ENCODE measurements at regions not wholly inside any gene's neighbourhood (a gene's known extent, or its start where the extent isn't known, plus 50 kb on each side); places are given as distances from the start of the nearest gene placed in this dataset.

- TF ChIP-seq TCF12 (IDR thresholded peaks at IDR 0.05; ENCODE audit: low read depth) = no peak
- no peak for TF ChIP-seq FOXM1 (IDR thresholded peaks at IDR 0.05; ENCODE audit: borderline replicate concordance, low read depth)
- no peak for TF ChIP-seq NFIC (IDR thresholded peaks at IDR 0.05)
- TF ChIP-seq YY1 (IDR thresholded peaks at IDR 0.05; ENCODE audit: low read depth) = no peak
- no peak for TF ChIP-seq RAD21 (IDR thresholded peaks at IDR 0.05; ENCODE audit: low read depth)
- TF ChIP-seq CEBPB (IDR thresholded peaks at IDR 0.05) = no peak
- TF ChIP-seq TAF1 (IDR thresholded peaks at IDR 0.05; ENCODE audit: low read depth) = no peak
- no peak for TF ChIP-seq ZBTB7A (IDR thresholded peaks at IDR 0.05; ENCODE audit: low read depth)
- no peak for TF ChIP-seq EP300 (IDR thresholded peaks at IDR 0.05; ENCODE audit: borderline replicate concordance)
- TF ChIP-seq REST (IDR thresholded peaks at IDR 0.05; ENCODE audit: low read depth) = no peak
- no peak for TF ChIP-seq TEAD4 (IDR thresholded peaks at IDR 0.05)
- no peak for TF ChIP-seq MAX (IDR thresholded peaks at IDR 0.05)
- TF ChIP-seq, protein P1, sequence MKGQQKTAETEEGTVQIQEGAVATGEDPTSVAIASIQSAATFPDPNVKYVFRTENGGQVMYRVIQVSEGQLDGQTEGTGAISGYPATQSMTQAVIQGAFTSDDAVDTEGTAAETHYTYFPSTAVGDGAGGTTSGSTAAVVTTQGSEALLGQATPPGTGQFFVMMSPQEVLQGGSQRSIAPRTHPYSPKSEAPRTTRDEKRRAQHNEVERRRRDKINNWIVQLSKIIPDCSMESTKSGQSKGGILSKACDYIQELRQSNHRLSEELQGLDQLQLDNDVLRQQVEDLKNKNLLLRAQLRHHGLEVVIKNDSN (IDR thresholded peaks at IDR 0.05) = no peak
- TF ChIP-seq EGR1 (IDR thresholded peaks at IDR 0.05) = no peak
- no peak for TF ChIP-seq CREB1 (IDR thresholded peaks at IDR 0.05; ENCODE audit: low read depth)
Measured at GRCh38 chr16:86337138-86337537, 173.2 kb upstream of the FOXF1 start.

DNA sequence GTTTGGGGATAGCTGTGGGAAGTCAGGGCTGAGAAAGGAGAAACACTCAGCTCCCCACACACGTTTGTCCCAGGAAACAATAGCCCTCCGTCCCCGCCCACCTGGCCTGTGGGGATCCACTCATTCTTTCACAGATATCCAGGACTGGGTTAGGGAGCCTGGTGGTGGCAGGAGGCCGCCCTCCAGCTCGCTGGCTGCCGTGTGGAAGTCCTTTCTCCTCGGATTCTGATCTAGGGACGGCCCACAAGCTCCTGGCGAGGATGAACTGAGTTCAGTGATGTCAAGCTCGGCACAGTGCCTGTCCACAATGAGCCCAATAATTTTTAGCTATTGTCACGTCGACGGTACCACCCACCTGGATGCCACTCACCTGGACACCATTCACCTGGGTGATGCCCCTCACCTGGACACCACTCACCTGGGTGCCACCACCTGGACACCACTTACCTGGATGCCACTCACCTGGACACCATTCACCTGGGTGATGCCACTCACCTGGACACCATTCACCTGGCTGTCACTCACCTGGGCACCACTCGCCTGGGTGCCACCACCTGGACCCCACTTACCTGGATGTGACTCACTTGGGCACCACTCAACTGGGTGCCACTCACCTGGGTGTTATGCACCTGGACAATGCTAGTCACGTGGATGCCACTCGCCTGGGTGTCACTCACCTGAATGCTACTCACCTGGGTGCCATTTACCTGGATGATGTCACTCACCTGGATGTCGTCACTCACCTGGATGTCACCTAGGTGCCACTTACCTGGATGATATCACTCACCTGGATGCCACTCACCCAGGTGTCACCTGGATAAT lies 172.5 kb upstream of the FOXF1 start:
- TF ChIP-seq MAX (IDR thresholded peaks at IDR 0.05) (no peak), CREB1 (IDR thresholded peaks at IDR 0.05; ENCODE audit: low read depth) (no peak), YY1 (IDR thresholded peaks at IDR 0.05; ENCODE audit: low read depth) (no peak), EGR1 (IDR thresholded peaks at IDR 0.05) (no peak), FOXM1 (IDR thresholded peaks at IDR 0.05; ENCODE audit: borderline replicate concordance, low read depth) (no peak), CEBPB (IDR thresholded peaks at IDR 0.05) (no peak), TEAD4 (IDR thresholded peaks at IDR 0.05) (no peak), ZBTB7A (IDR thresholded peaks at IDR 0.05; ENCODE audit: low read depth) (no peak), NFIC (IDR thresholded peaks at IDR 0.05) (no peak), TCF12 (IDR thresholded peaks at IDR 0.05; ENCODE audit: low read depth) (no peak), TAF1 (IDR thresholded peaks at IDR 0.05; ENCODE audit: low read depth) (no peak)

DNA sequence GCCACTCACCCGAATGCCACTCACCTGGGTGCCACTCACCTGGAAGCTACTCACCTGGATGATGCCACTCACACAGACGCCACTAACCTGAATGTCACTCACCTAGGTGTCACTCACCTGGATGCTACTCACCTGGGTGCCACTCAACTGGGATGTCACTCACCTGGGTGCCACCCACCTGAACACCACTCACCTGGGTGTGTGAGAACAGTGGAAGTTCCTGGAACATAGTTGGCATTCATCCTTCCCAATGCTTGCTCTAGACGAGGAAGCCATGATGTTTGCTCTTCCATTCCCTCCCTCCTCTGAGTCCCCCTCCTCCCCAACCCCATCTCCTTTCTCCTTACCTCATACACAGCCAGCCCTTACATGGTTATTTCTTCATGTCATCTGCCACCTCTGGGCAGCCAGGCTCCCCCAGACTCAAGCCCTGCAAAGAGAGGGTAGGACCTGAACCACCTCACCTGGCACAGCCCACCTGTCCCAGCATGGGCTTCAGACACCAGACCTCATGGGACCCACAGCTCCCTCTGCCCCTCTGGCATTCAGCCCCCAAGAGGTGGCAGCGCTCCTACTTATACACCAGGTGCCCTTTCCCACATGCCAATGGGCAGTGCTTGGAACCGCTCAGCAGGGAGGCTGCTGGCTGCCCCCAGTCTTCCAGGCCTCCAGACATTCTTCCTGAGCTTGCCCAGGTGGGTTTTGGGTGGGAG lies 171.8 kb upstream of the FOXF1 start:
- TF ChIP-seq TAF1 (IDR thresholded peaks at IDR 0.05; ENCODE audit: low read depth) (no peak), EGR1 (IDR thresholded peaks at IDR 0.05) (no peak), MAX (IDR thresholded peaks at IDR 0.05) (no peak), RAD21 (IDR thresholded peaks at IDR 0.05; ENCODE audit: low read depth) (no peak), REST (IDR thresholded peaks at IDR 0.05; ENCODE audit: low read depth) (no peak), FOXM1 (IDR thresholded peaks at IDR 0.05; ENCODE audit: borderline replicate concordance, low read depth) (no peak), CREB1 (IDR thresholded peaks at IDR 0.05; ENCODE audit: low read depth) (no peak), ZBTB7A (IDR thresholded peaks at IDR 0.05; ENCODE audit: low read depth) (no peak), NFIC (IDR thresholded peaks at IDR 0.05) (no peak), TEAD4 (IDR thresholded peaks at IDR 0.05) (no peak), EP300 (IDR thresholded peaks at IDR 0.05; ENCODE audit: borderline replicate concordance) (no peak), TCF12 (IDR thresholded peaks at IDR 0.05; ENCODE audit: low read depth) (no peak), CEBPB (IDR thresholded peaks at IDR 0.05) (no peak), YY1 (IDR thresholded peaks at IDR 0.05; ENCODE audit: low read depth) (no peak)
- TF ChIP-seq, protein P1 (IDR thresholded peaks at IDR 0.05) = no peak

DNA sequence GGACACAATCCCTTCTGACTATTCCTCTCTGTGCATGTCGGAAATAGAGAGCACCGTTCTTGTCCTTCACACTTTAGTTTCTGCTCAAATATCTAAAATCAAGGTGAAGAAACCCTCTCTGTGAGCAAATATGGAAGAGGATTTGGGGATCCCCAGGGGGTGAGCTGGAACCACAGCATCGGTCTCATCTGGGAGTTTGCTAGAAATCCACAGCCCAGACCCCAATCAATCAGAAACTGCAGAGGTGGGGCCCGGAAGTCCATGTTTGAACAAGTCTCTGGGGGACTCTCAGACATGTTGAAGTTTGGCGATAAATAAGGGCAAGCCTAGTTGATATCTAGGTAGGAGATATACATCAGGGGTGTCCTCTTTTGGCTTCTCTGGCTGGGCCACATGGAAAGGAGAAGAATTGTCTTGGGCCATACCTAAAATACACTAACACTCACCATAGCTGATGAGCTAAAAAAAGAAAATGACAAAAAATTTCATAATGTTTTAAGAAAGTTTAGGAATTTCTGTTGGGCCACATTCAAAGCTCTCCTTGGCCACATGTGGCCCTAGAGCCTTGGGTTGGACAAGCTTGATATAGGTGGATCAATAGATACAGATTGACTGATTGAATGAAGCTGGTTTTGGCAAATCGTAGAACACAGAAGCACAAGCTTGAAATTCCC lies 168.0 kb upstream of the FOXF1 start:
- TF ChIP-seq CREB1 (IDR thresholded peaks at IDR 0.05; ENCODE audit: low read depth) = no peak
- no peak for TF ChIP-seq REST (IDR thresholded peaks at IDR 0.05; ENCODE audit: low read depth)
- TF ChIP-seq, protein P1 (IDR thresholded peaks at IDR 0.05) = no peak
- TF ChIP-seq EP300 (IDR thresholded peaks at IDR 0.05; ENCODE audit: borderline replicate concordance) = no peak
- TF ChIP-seq TEAD4 (IDR thresholded peaks at IDR 0.05) = no peak
- TF ChIP-seq CEBPB (IDR thresholded peaks at IDR 0.05) = no peak
- no peak for TF ChIP-seq TCF12 (IDR thresholded peaks at IDR 0.05; ENCODE audit: low read depth)
- TF ChIP-seq FOXM1 (IDR thresholded peaks at IDR 0.05; ENCODE audit: borderline replicate concordance, low read depth) = no peak
- no peak for TF ChIP-seq TAF1 (IDR thresholded peaks at IDR 0.05; ENCODE audit: low read depth)
- TF ChIP-seq NFIC (IDR thresholded peaks at IDR 0.05) = no peak
- no peak for TF ChIP-seq MAX (IDR thresholded peaks at IDR 0.05)
- no peak for TF ChIP-seq YY1 (IDR thresholded peaks at IDR 0.05; ENCODE audit: low read depth)
- TF ChIP-seq RAD21 (IDR thresholded peaks at IDR 0.05; ENCODE audit: low read depth) = no peak
- no peak for TF ChIP-seq EGR1 (IDR thresholded peaks at IDR 0.05)
- no peak for TF ChIP-seq ZBTB7A (IDR thresholded peaks at IDR 0.05; ENCODE audit: low read depth)

Data from Ishikawa (cell line).